HG02884 (cell line): ENCODE measurements at regions not wholly inside any gene's neighbourhood (a gene's known extent, or its start where the extent isn't known, plus 50 kb on each side); places are given as distances from the start of the nearest gene placed in this dataset.
A peak's percentile ranks its signal among the peaks of the same experiment; 100 is the strongest.

Source experiments
- ATAC-seq: cut with Tn5 transposase; IDR thresholded peaks from one replicate; pipeline ENCODE4 v1.9.1; 2021; ENCODE audit warnings: mild to moderate bottlenecking, moderate library complexity; ENCODE audit not compliant: unreplicated experiment

GRCh38 chr14:32254952-32255679 lies 52.0 kb upstream of the RNU6-8 start:
- peak; percentile 37 for ATAC-seq

- no peak for ATAC-seq
Observed at GRCh38 chr14:32255789-32256188, 52.7 kb upstream of the RNU6-8 start.

- ATAC-seq = no peak
Observed at GRCh38 chr14:32256576-32256975, 53.5 kb upstream of the RNU6-8 start.

GRCh38 chr14:32258336-32258993 lies 55.4 kb upstream of the RNU6-8 start:
- ATAC-seq = no peak

GRCh38 chr14:32259368-32260013 lies 56.4 kb upstream of the RNU6-8 start:
- peak; percentile 88 for ATAC-seq

GRCh38 chr14:32263939-32264567 lies 61.0 kb upstream of the RNU6-8 start:
- ATAC-seq = no peak

GRCh38 chr14:32265584-32265983 lies 62.5 kb upstream of the RNU6-8 start:
- ATAC-seq = no peak

GRCh38 chr14:32277998-32278397 lies 51.1 kb upstream of the AKAP6 start:
- ATAC-seq = no peak
